ENCODE measurements at regions not wholly inside any gene's neighbourhood (a gene's known extent, or its start where the extent isn't known, plus 50 kb on each side); places are given as distances from the start of the nearest gene placed in this dataset.

- intact Hi-C loops (cut with micrococcal nuclease; ENCODE audit: unreplicated experiment), result no loop called here
- POLR2A ChIA-PET, result no interaction called here
- no peak for TF ChIP-seq RELA (IDR thresholded peaks at IDR 0.05; ENCODE audit: borderline replicate concordance, partially characterized antibody)
- TF ChIP-seq ZBTB4 (CRISPR knock-in tag; IDR thresholded peaks at IDR 0.05), result no peak
- TF ChIP-seq RELB (IDR thresholded peaks at IDR 0.05; ENCODE audit: low read depth), result no peak
- TF ChIP-seq ZNF24 (IDR thresholded peaks at IDR 0.05), result no peak
- no peak for TF ChIP-seq STAT1 (conservative IDR thresholded peaks at IDR 0.05)
- TF ChIP-seq SP1 (IDR thresholded peaks at IDR 0.05; ENCODE audit: low read depth, low read length), result no peak
- no peak for TF ChIP-seq ZBTB33 (IDR thresholded peaks at IDR 0.05)
- no peak for TF ChIP-seq PKNOX1 (IDR thresholded peaks at IDR 0.05)
- TF ChIP-seq EZH2 (IDR thresholded peaks at IDR 0.05; ENCODE audit: borderline replicate concordance, control insufficient read depth, low read depth, low read length), result no peak
- no peak for TF ChIP-seq SKIL (IDR thresholded peaks at IDR 0.05; ENCODE audit: low read depth, poor library complexity, severe bottlenecking)
- TF ChIP-seq GABPA (IDR thresholded peaks at IDR 0.05; ENCODE audit: low read depth), result no peak
- no peak for TF ChIP-seq EED (IDR thresholded peaks at IDR 0.05; ENCODE audit: low read depth)
- FAIRE-seq (no peak), DNase-seq (ENCODE audit: low read depth, low spot score) (no peak), ATAC-seq (no peak)
- no peak overlapping the region for H3K4me2 ChIP-seq (ENCODE audit: control insufficient read depth, insufficient read depth)
- H4K20me1 ChIP-seq (ENCODE audit: control insufficient read depth, insufficient read depth), result no peaks in the 10 kb centered on the region
- in situ Hi-C loops (cut with MboI), result no loop called here
- no peak overlapping the region for H3K9ac ChIP-seq (ENCODE audit: control insufficient read depth, insufficient read depth, low read length)
- no peaks in the 10 kb centered on the region for H3K36me3 ChIP-seq (ENCODE audit: control insufficient read depth in 2 of 2, insufficient read depth in 2 of 2, low read length in 1 of 2)
- RAD21 ChIA-PET (ENCODE audit: unreplicated experiment), result no interaction called here
- WGBS (ENCODE audit: insufficient coverage, insufficient replicate concordance, low lambda C conversion rate, missing lambda C conversion rate), result 19% methylated on average over 7 of the region's 7 CpGs
- H3K79me2 ChIP-seq (ENCODE audit: control insufficient read depth, insufficient read depth, low read length), result no peaks in the 10 kb centered on the region
- CTCF ChIA-PET, result interaction anchor here (0.6 kb wide), 2 partner anchors 11 to 220 kb away, joined by 3 to 5 read pairs; no protein-coding TSS in a partner anchor
- no peak overlapping the region for H2AFZ ChIP-seq (ENCODE audit: control insufficient read depth, low read depth, low read length)
- no peaks in the 10 kb centered on the region for H3K27me3 ChIP-seq (replicated peaks in 1 of 2; ENCODE audit: control insufficient read depth in 2 of 2, insufficient read depth in 2 of 2, low read length in 1 of 2)
- H3K9me3 ChIP-seq (replicated peaks; ENCODE audit: control insufficient read depth, insufficient read depth, low read length), result no peaks in the 10 kb centered on the region
- BruUV-seq (replicated peaks), result no TSS peak
- H3K4me3 ChIP-seq, result no peak overlapping the region
- H3K27ac ChIP-seq (ENCODE audit: control insufficient read depth, insufficient read depth), result no peak overlapping the region
- SMC1A ChIA-PET (ENCODE audit: uncharacterized antibody, unreplicated experiment), result no interaction called here
- no peaks in the 10 kb centered on the region for H3K4me1 ChIP-seq (ENCODE audit: control insufficient read depth, insufficient read depth, low read length)
Observed at GRCh38 chr6:90859056-90859455, 272.2 kb upstream of the MAP3K7 start.

All from GM12878 (cell line).